HFFc6 (cell line): ENCODE measurements at regions not wholly inside any gene's neighbourhood (a gene's known extent, or its start where the extent isn't known, plus 50 kb on each side); places are given as distances from the start of the nearest gene placed in this dataset.

Experiments used
- DNase-seq: peaks from one replicate; pipeline ENCODE4 v3.0.0-alpha.2; 2018
- H3K27ac Mint-ChIP-seq: 2 replicates; pipeline ENCODE4 v1.8.0; 2020; ENCODE audit warnings: mild to moderate bottlenecking, mixed read lengths
- H3K27me3 Mint-ChIP-seq: 2 replicates; pipeline ENCODE4 v1.8.0; 2021; ENCODE audit warnings: mild to moderate bottlenecking, moderate library complexity, mixed read lengths; ENCODE audit not compliant: insufficient read depth
- H3K36me3 Mint-ChIP-seq: 2 replicates; pipeline ENCODE4 v1.8.0; 2021; ENCODE audit warnings: low read depth, mixed read lengths
- H3K4me1 Mint-ChIP-seq: 2 replicates; pipeline ENCODE4 v1.8.0; 2020; ENCODE audit warnings: low read depth, mixed read lengths
- H3K4me3 Mint-ChIP-seq: 2 replicates; pipeline ENCODE4 v1.8.0; 2020; ENCODE audit warnings: mild to moderate bottlenecking, moderate library complexity, mixed read lengths
- H3K9me3 Mint-ChIP-seq: 2 replicates; pipeline ENCODE4 v1.8.0; 2020; ENCODE audit warnings: mild to moderate bottlenecking, mixed read lengths
- TF ChIP-seq, protein P1 (sequence below): fragments of 200-600 bp; sonication (generic); IDR thresholded peaks from 2 replicates; pipeline ENCODE4 v1.5.0; 2021; ENCODE audit warnings: antibody characterized with exemption, mild to moderate bottlenecking

DNA sequence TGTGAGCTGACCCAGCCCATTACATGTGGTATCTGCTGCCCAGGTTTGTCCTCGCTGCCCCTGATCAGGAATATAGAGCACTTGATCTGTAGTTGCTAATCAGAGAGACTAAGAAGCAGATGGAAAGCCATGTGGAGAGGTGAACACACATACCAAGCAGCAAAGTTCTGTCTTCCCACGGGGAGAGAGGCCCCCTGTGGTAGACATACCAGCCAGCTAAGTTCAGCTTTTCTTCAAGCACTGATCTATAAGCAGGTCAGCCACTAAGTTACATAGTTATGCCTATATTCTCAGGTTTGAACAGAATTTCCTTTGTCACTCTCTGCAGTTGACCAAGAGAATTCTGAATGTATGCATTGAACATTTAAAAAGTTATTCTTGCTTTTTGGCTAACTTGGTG is 76.4 kb downstream of the DDX3Y start:
- no peak overlapping the region for H3K27ac Mint-ChIP-seq
- TF ChIP-seq, protein P1, sequence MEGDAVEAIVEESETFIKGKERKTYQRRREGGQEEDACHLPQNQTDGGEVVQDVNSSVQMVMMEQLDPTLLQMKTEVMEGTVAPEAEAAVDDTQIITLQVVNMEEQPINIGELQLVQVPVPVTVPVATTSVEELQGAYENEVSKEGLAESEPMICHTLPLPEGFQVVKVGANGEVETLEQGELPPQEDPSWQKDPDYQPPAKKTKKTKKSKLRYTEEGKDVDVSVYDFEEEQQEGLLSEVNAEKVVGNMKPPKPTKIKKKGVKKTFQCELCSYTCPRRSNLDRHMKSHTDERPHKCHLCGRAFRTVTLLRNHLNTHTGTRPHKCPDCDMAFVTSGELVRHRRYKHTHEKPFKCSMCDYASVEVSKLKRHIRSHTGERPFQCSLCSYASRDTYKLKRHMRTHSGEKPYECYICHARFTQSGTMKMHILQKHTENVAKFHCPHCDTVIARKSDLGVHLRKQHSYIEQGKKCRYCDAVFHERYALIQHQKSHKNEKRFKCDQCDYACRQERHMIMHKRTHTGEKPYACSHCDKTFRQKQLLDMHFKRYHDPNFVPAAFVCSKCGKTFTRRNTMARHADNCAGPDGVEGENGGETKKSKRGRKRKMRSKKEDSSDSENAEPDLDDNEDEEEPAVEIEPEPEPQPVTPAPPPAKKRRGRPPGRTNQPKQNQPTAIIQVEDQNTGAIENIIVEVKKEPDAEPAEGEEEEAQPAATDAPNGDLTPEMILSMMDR, result no peak
- H3K4me3 Mint-ChIP-seq, result no peak overlapping the region
- no peak for DNase-seq
- no peaks in the 10 kb centered on the region for H3K36me3 Mint-ChIP-seq
- H3K9me3 Mint-ChIP-seq, result no peaks in the 10 kb centered on the region
- H3K27me3 Mint-ChIP-seq, result peaks cover 4% of the 10 kb centered on the region; the same call in 1 of the 2 replicates
- peaks cover 7% of the 10 kb centered on the region; the same call in 1 of the 2 replicates for H3K4me1 Mint-ChIP-seq

GRCh38 chrY:12982249-12982829 is 77.7 kb downstream of the DDX3Y start:
- Mint-ChIP-seq H3K27ac (no peak overlapping the region), H3K27me3 (no peaks in the 10 kb centered on the region), H3K9me3 (no peaks in the 10 kb centered on the region), H3K4me3 (no peak overlapping the region), H3K36me3 (no peaks in the 10 kb centered on the region), H3K4me1 (peaks cover 7% of the 10 kb centered on the region; the same call in 1 of the 2 replicates)
- DNase-seq, result no peak
- TF ChIP-seq, protein P1, result no peak

- Mint-ChIP-seq H3K9me3 (no peaks in the 10 kb centered on the region), H3K27me3 (peaks cover 2% of the 10 kb centered on the region; the same call in 1 of the 2 replicates), H3K36me3 (peaks cover 5% of the 10 kb centered on the region; the same call in 1 of the 2 replicates), H3K27ac (peak overlapping the region; percentile 43; the same call in 1 of the 2 replicates), H3K4me1 (peaks cover 7% of the 10 kb centered on the region; the same call in 1 of the 2 replicates), H3K4me3 (no peak overlapping the region; the same call in 1 of the 2 replicates)
- TF ChIP-seq, protein P1, result no peak
- no peak for DNase-seq
These were observed 80.1 kb downstream of the DDX3Y start for GRCh38 chrY:12984637-12985344.

GRCh38 chrY:13017493-13017892 is 112.8 kb downstream of the DDX3Y start:
- H3K4me1 Mint-ChIP-seq, result peaks cover 53% of the 10 kb centered on the region
- H3K27ac Mint-ChIP-seq, result no peak overlapping the region
- no peaks in the 10 kb centered on the region for H3K27me3 Mint-ChIP-seq
- H3K36me3 Mint-ChIP-seq, result no peaks in the 10 kb centered on the region
- H3K4me3 Mint-ChIP-seq, result no peak overlapping the region
- DNase-seq, result no peak
- TF ChIP-seq, protein P1, result no peak
- H3K9me3 Mint-ChIP-seq, result no peaks in the 10 kb centered on the region

- Mint-ChIP-seq H3K36me3 (no peaks in the 10 kb centered on the region), H3K27ac (peak overlapping the region; percentile 81), H3K4me3 (peak overlapping the region; percentile 64), H3K9me3 (no peaks in the 10 kb centered on the region), H3K27me3 (no peaks in the 10 kb centered on the region; the same call in 1 of the 2 replicates), H3K4me1 (peaks cover 60% of the 10 kb centered on the region)
- DNase-seq, result peak; percentile 67
- TF ChIP-seq, protein P1, result no peak
These were observed 114.8 kb downstream of the DDX3Y start for GRCh38 chrY:13019486-13019885.
